Astrocyte of the hippocampus (primary cell): ENCODE measurements at regions not wholly inside any gene's neighbourhood (a gene's known extent, or its start where the extent isn't known, plus 50 kb on each side); places are given as distances from the start of the nearest gene placed in this dataset.
A peak's percentile ranks its signal among the peaks of the same experiment; 100 is the strongest.

Source experiments
- DNase-seq: peaks from one replicate; pipeline ENCODE4 v3.0.0; 2011; ENCODE audit warnings: low read depth, low spot score

GRCh38 chr16:85491058-85491771 lies 121.9 kb upstream of the GSE1 start:
- DNase-seq = no peak

- peak; percentile 46 for DNase-seq
Measured at GRCh38 chr16:85491798-85492294, 121.3 kb upstream of the GSE1 start.

- no peak for DNase-seq
Measured at GRCh38 chr16:85492295-85492864, 120.7 kb upstream of the GSE1 start.

GRCh38 chr16:85494315-85494714 lies 118.8 kb upstream of the GSE1 start:
- DNase-seq = no peak

GRCh38 chr16:85495259-85495658 lies 117.9 kb upstream of the GSE1 start:
- no peak for DNase-seq

GRCh38 chr16:85495823-85496538 lies 117.1 kb upstream of the GSE1 start:
- DNase-seq = no peak

- DNase-seq = no peak
Measured at GRCh38 chr16:85497622-85498314, 115.4 kb upstream of the GSE1 start.

GRCh38 chr16:85498607-85499006 lies 114.5 kb upstream of the GSE1 start:
- DNase-seq = no peak

- DNase-seq = no peak
Measured at GRCh38 chr16:85500220-85500619, 112.9 kb upstream of the GSE1 start.

- no peak for DNase-seq
Measured at GRCh38 chr16:85501900-85502299, 111.2 kb upstream of the GSE1 start.

- no peak for DNase-seq
Measured at GRCh38 chr16:85502357-85502756, 110.8 kb upstream of the GSE1 start.

GRCh38 chr16:85503679-85504231 lies 109.4 kb upstream of the GSE1 start:
- no peak for DNase-seq

- no peak for DNase-seq
Measured at GRCh38 chr16:85504242-85504641, 108.9 kb upstream of the GSE1 start.

GRCh38 chr16:85505794-85506634 lies 107.1 kb upstream of the GSE1 start:
- DNase-seq = no peak

- no peak for DNase-seq
Measured at GRCh38 chr16:85506635-85506911, 106.5 kb upstream of the GSE1 start.

- DNase-seq = peak; percentile 33
Measured at GRCh38 chr16:85507342-85507741, 105.8 kb upstream of the GSE1 start.

GRCh38 chr16:85508388-85508787 lies 104.7 kb upstream of the GSE1 start:
- no peak for DNase-seq

- DNase-seq = no peak
Measured at GRCh38 chr16:85508993-85509392, 104.1 kb upstream of the GSE1 start.

GRCh38 chr16:85510041-85510659 lies 103.0 kb upstream of the GSE1 start:
- DNase-seq = no peak

- DNase-seq = no peak
Measured at GRCh38 chr16:85511938-85512807, 100.9 kb upstream of the GSE1 start.
